ENCODE measurements at regions not wholly inside any gene's neighbourhood (a gene's known extent, or its start where the extent isn't known, plus 50 kb on each side); places are given as distances from the start of the nearest gene placed in this dataset.

GRCh38 chr3:157931517-157931916 lies 174.7 kb downstream of the SHOX2 start (continued):
- no peak for TF ChIP-seq CHD7 (IDR thresholded peaks at IDR 0.05; ENCODE audit: insufficient replicate concordance, low read length)
- TF ChIP-seq ZNF274 (IDR thresholded peaks at IDR 0.05; ENCODE audit: borderline replicate concordance, extremely low read depth, low read length), result no peak
- no peak for TF ChIP-seq SIN3A (conservative IDR thresholded peaks at IDR 0.05 in 1 of 2, IDR thresholded peaks at IDR 0.05 in 1 of 2; ENCODE audit: low read depth in 1 of 2, low read length in 2 of 2)
- no peak for TF ChIP-seq BRCA1 (IDR thresholded peaks at IDR 0.05; ENCODE audit: low read depth, low read length)
- TF ChIP-seq BCL11A (IDR thresholded peaks at IDR 0.05; ENCODE audit: low read depth in 2 of 2, low read length in 2 of 2), result no peak
- no peak for TF ChIP-seq SP2 (IDR thresholded peaks at IDR 0.05; ENCODE audit: low read length)
- TF ChIP-seq KDM1A (IDR thresholded peaks at IDR 0.05; ENCODE audit: borderline replicate concordance, low read length), result no peak
